Ovary (tissue), 7 donors: ENCODE measurements at regions not wholly inside any gene's neighbourhood (a gene's known extent, or its start where the extent isn't known, plus 50 kb on each side); places are given as distances from the start of the nearest gene placed in this dataset.

ENCODE experiments used
- DNase-seq, 5 donors: peaks; one replicate each; pipeline ENCODE4 v3.0.0-alpha.2; 2019 to 2020
- H3K27ac ChIP-seq, 2 donors: fragments of 200-600 bp; one replicate each; pipeline versions ENCODE4 v1.5.1 to v1.8.0; 2019 to 2022
- H3K27me3 ChIP-seq: fragments of 200-600 bp; one replicate; pipeline ENCODE4 v1.8.0; 2022
- H3K36me3 ChIP-seq: fragments of 200-600 bp; sonication (generic); one replicate; pipeline ENCODE4 v1.5.1; 2019
- H3K4me1 ChIP-seq: one replicate; pipeline ENCODE4 v1.8.1; 2013; ENCODE audit warnings: mild to moderate bottlenecking, moderate library complexity; ENCODE audit not compliant: insufficient read depth
- H3K4me3 ChIP-seq: fragments of 200-600 bp; sonication (generic); one replicate; pipeline ENCODE4 v1.5.1; 2017
- H3K9me3 ChIP-seq, 2 donors: fragments of 200-600 bp in 1 of 2; sonication (generic) in 1 of 2; one replicate each; pipeline versions ENCODE4 v1.5.1 to v1.8.1; 2013 to 2019; ENCODE audit warnings: mild to moderate bottlenecking in 1 of 2, moderate library complexity in 1 of 2
- CTCF ChIP-seq, 3 donors: fragments of 450-650 bp in 2 of 3; fragments of 200-600 bp in 1 of 3; IDR thresholded peaks; one replicate each; pipeline versions ENCODE4 v1.5.1 to v1.8.0; 2016 to 2022; ENCODE audit warnings: antibody characterized with exemption in 3 of 3, mild to moderate bottlenecking in 1 of 3
- EP300 ChIP-seq: sonication (generic); formaldehyde crosslinking; IDR thresholded peaks from one replicate; pipeline ENCODE4 v1.6.1; 2017; ENCODE audit warnings: antibody characterized with exemption
- POLR2A ChIP-seq: fragments of 450-650 bp; IDR thresholded peaks from one replicate; pipeline ENCODE4 v1.6.1; 2017; ENCODE audit warnings: antibody characterized with exemption, mild to moderate bottlenecking, moderate library complexity
- WGBS, 3 donors: extraction: QIAGEN DNeasy Blood & Tissue Kit in 1 of 3; methylation state at CpG; one replicate each; pipeline versions ENCODE4 v1.1.5 to v1.1.7; 2013 to 2017; 5-methylcytosine and 5-hydroxymethylcytosine counted together
- intact Hi-C, 4 donors: fragments of 100-400 bp; cut with DNase I; formaldehyde crosslinking; loops; one replicate each; pipeline versions ENCODE4 v1.11.0 to v1.15.1; 2022 to 2023
- donor health status: DM: no; HTN: no; CAD: no; lungs with moderate emphysema.
- donor health status: DM: no; HTN: no; CAD: no.
- donor health status: Bipolar disorder and iron deficiency.
- donor health status: DM: no; HTN: no; CAD: no.
- donor health status: DM: yes; HTN: yes; CAD: no.

- no peak for DNase-seq
- intact Hi-C loops: no loop called here
- 91 to 94% (median 91%) methylated on average over 5 of the region's 5 CpGs for WGBS, 3 donors
- Histone ChIP-seq H3K27ac (no peak overlapping the region), H3K9me3 (no peaks in the 10 kb centered on the region), H3K36me3 (no peaks in the 10 kb centered on the region), H3K27me3 (no peaks in the 10 kb centered on the region), H3K4me3 (no peak overlapping the region), H3K4me1 (no peaks in the 10 kb centered on the region)
- TF ChIP-seq POLR2A (no peak), CTCF (IDR thresholded peaks at IDR 0.05) (no peak), EP300 (no peak)
Measured at GRCh38 chr6:132892929-132893771, 78.8 kb downstream of the RPS12 start.

GRCh38 chr6:132893772-132894490, 79.6 kb downstream of the RPS12 start:
- Histone ChIP-seq H3K4me1 (no peaks in the 10 kb centered on the region), H3K4me3 (no peak overlapping the region), H3K36me3 (no peaks in the 10 kb centered on the region), H3K27ac (no peak overlapping the region), H3K27me3 (no peaks in the 10 kb centered on the region), H3K9me3 (no peaks in the 10 kb centered on the region)
- no peak for TF ChIP-seq POLR2A
- TF ChIP-seq CTCF (IDR thresholded peaks at IDR 0.05): no peak
- intact Hi-C loops: no loop called here
- WGBS, 3 donors: 76 to 84% (median 81%) methylated on average over 8 of the region's 8 CpGs
- DNase-seq: no peak

GRCh38 chr6:132898376-132898775, 84.0 kb downstream of the RPS12 start:
- 79 to 85% (median 81%) methylated on average over 4 of the region's 4 CpGs for WGBS, 3 donors

GRCh38 chr6:132900849-132901248, 86.5 kb downstream of the RPS12 start:
- intact Hi-C loops: no loop called here
- TF ChIP-seq EP300: no peak
- TF ChIP-seq POLR2A: no peak
- no peak for TF ChIP-seq CTCF (IDR thresholded peaks at IDR 0.05)
- no peaks in the 10 kb centered on the region for H3K4me1 ChIP-seq
- H3K27ac ChIP-seq: no peak overlapping the region
- no peaks in the 10 kb centered on the region for H3K9me3 ChIP-seq
- WGBS, 3 donors: 72 to 86% (median 73%) methylated on average over 2 of the region's 2 CpGs
- DNase-seq: no peak
- no peaks in the 10 kb centered on the region for H3K27me3 ChIP-seq
- H3K36me3 ChIP-seq: no peaks in the 10 kb centered on the region
- no peak overlapping the region for H3K4me3 ChIP-seq

More at GRCh38 chr6:132898376-132898775, 84.0 kb downstream of the RPS12 start:
- H3K36me3 ChIP-seq: no peaks in the 10 kb centered on the region
- H3K4me3 ChIP-seq: no peak overlapping the region
- H3K27ac ChIP-seq: no peak overlapping the region
- H3K27me3 ChIP-seq: no peaks in the 10 kb centered on the region
- no peaks in the 10 kb centered on the region for H3K4me1 ChIP-seq
- no peak for DNase-seq
- TF ChIP-seq POLR2A: no peak
- no peak for TF ChIP-seq CTCF (IDR thresholded peaks at IDR 0.05)
- TF ChIP-seq EP300: no peak
- intact Hi-C loops: no loop called here
- H3K9me3 ChIP-seq: no peaks in the 10 kb centered on the region
